CD4-positive, alpha-beta T cell treated with Interleukin-21 for 1 hour (primary cell): ENCODE measurements at regions not wholly inside any gene's neighbourhood (a gene's known extent, or its start where the extent isn't known, plus 50 kb on each side); places are given as distances from the start of the nearest gene placed in this dataset.

Source experiments
- DNase-seq: peaks from one replicate; pipeline ENCODE4 v3.0.0-alpha.2; 2020

DNA sequence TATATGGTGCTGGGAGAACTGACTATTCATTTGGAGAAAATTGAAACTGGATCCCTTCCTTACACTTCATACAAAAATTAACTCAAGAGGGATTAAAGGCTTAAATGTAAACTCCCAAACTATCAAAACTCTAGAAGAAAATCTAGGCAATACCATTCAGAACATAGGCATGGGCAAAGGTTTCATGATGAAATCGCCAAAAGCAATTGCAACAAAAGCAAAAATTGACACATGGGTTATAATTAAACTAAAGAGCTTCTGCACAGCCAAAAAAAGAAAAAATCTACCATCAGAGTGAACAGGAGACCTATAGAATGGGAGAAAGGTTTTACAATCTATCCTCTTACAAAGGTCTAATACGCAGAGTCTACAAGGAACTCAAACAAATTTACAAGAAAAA, 851.3 kb upstream of the MAN1A1 start:
- DNase-seq, result no peak

DNA sequence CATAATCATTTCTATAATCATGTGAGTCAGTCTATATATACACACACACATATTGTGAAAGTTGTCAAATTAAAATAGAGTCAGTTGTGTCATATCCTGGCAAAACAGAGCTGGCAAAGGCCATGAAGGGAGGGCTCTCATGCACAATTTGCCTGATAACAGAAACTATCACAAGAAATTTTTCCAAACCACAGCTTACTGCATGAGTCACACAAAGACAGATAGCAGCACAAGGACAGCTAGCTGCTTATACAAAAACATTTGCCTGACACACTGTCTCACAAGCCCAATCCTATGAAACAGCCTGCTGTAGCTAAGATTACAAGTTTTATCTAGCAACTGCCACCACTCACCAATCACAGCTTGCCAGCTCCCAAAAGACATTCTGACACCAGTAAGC, 848.5 kb upstream of the MAN1A1 start:
- DNase-seq, result no peak

DNA sequence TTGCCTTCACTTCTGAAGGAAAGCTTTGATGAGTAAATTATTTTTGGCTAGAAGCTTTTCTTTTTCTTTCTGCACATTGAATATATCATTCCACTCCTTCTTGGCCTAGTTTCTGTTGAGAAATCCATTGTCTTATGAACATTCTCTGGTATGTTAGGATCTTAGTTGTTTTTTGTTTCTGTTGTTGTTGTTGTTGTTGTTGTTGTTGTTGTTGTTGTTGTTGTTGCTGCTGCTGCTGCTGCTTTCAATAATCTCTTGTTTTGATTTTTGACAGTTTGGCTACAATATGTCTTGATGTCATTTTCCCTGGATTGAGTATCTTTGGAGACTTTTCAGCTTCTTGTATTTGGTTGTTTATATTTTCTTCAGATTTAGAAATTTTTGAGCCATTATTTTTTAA, 836.5 kb upstream of the MAN1A1 start:
- DNase-seq, result no peak

DNA sequence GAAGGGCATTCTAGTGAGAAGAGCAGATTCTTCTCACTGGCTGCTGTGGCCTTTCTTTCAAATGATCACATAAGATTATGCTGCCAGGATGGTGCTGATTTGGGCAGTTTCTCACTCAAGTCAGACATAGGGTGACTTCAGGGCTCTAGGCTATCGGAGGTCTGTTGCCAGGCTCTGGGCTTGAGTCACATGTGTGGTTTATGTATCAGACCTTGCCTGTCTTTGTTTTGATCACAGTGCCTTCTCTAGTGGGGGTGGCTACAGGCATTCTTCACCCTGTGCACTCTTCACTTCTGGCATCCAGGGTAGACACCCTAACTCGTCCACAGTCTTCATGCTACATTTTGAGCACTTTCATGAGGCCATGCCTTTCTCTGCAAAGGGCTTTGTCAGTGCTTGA, 823.7 kb upstream of the MAN1A1 start:
- DNase-seq, result no peak

DNA sequence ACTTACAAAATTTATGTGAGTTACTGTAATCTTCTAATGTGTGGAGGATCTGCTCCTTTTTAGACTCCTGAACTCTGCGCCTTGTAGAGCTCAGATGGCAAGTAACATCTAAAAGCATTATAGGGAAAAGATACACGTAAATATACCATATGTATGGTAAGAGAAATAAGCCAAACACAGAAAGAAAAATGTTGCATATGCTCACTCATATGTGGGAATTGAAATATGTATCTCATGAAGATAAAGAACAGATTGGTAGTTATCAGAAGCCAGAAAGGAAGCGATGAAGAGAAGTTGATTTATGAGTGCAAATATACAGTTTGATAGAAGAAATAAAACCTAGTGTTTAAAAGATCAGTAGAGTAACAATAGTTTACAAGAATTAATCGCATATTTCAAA, 815.0 kb upstream of the MAN1A1 start:
- no peak for DNase-seq

DNA sequence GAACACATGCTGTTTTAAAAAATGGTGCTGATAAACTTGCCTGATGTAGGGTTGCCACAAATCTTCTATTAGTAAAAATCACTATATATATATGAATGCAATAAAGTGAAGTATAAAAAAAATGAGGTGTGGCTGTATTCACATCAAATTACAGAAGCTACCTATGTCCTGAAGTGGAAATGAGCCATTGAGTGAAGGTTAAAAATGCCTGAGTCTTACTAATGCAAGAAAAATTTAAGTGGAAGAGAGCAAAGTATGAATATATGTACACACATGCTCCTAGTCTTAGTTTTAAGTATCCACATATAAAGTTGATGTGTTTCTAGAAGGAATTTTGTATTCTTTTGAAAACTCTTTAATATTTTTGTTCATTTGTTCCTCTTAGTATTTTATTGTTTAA, 808.3 kb upstream of the MAN1A1 start:
- no peak for DNase-seq

DNA sequence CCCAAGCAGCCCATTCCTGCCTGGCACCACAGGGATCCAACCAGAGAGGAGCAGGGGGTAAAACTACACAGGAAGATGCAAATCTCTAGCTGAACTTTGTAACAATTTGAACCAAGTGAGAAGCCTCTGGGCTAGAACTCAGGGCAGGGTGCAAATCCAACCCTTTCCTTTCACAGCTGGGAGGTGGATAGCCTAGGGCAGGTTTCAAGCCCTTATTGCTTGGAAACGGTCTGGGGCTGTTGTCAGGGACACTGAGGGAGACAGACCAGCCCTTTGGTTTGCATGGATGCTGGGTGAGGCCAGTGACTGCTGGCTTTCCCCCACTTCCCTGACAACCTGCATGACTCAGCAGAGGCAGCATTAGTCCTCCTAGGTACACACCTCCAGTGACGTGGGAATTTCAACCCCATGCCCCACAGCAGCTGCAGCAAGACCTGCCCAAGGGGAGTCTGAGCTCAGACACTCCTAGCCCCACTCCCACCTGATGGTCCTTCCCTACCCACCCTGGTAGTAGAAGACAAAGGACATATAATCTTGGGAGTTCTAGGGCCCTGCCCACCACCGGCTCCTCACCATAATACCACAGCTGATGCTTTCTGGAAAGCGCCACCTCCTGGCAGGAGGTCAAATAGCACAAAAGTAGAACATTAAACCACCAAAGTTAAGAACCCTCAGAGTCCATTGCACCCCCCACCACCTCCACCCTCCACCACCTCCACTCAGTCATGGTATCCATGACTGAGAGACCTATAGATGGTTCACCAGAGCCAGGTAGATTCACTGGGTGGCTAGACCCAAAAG, 797.7 kb upstream of the MAN1A1 start:
- DNase-seq, result no peak

DNA sequence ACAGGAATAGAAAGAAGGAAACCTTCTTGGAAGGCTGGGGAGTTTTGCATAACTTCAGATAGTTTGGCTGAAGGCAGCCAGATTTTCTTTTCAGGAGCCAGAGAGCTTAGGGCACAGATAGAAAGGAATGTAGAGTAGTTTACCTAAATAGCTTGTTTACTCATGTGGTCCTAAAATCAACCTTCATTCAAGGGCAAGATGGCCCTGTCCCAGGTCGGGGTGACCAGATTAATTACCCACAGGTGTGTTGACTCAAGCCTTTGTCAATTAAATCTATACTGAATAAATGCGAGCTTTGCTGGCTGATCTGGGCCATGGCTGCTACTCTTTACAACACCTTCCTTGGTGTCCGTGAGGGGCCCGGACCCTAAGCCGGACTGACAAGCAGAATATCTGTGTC, 792.0 kb upstream of the MAN1A1 start:
- no peak for DNase-seq

DNA sequence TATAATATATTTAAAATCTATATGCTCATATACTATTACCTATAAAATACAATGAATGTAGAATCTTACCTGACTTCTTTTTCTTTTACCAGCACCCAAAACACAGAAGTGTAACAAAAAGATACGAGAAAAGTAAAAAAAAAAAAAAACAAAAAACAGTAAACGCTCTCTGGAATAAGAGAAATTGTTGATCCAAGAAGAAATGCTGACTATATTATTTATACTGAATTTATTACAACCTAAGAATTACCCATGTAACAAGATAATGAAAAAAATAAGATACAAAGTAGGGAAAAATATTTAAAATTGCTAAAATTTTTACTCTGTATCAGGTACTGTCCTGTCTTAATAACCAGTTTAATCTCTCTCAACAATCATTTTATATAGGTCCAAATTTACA, 787.9 kb upstream of the MAN1A1 start:
- no peak for DNase-seq

DNA sequence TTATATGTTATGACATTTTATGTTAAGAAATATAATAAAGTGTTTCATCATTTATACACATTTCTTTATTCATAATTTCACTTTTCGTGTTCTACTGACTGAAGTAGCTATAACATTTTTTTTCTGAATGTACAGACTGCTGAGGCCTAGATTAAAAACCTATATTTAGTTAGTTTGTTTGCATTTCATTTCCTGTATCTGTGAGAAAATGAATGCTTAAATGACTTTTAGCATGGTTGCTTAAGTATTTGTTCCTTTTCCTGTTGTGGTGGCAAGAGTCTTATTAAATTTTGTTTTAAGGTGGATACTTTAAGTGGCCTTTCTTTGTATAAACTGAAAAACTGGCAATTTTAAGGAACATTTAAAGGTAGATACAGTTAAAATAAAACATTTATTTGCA, 779.7 kb upstream of the MAN1A1 start:
- DNase-seq, result no peak

DNA sequence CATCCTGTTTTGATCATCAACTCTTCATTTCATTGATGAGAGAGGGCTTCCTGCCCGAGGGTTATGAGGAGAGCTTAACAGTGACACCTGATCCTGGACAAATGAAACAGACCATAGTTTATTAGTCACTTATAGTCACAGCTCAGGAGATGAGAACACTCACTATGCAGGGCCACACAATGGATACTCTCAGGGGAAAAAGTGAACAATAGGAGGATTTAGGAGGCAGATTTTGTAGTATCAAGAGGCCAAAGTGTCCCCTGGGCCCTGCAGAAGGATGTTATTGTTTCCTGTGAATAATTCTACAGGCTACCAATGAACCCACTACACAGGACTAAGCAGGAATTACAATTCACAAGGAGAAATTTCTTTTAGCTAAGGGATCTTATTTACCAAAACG, 772.8 kb upstream of the MAN1A1 start:
- DNase-seq, result no peak

DNA sequence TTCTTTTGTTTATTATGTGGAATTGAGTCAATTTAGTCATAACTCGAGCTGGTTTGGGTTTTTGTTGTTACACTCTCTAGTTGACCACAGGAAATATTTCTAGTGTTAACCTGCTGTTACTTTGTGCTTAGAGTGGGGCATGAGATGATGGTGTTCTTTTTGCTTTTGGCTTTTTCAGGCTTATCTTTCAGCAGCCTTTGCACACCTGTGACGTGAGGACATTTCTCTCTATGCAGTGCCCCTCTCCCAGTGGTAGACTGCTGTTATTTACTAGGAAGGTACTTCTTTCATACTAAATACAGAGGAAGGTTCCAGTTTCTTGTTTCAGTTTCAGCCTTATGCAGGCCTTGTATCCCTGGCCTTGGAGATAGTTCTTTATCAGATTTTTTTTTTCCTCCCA, 766.8 kb upstream of the MAN1A1 start:
- DNase-seq, result no peak

DNA sequence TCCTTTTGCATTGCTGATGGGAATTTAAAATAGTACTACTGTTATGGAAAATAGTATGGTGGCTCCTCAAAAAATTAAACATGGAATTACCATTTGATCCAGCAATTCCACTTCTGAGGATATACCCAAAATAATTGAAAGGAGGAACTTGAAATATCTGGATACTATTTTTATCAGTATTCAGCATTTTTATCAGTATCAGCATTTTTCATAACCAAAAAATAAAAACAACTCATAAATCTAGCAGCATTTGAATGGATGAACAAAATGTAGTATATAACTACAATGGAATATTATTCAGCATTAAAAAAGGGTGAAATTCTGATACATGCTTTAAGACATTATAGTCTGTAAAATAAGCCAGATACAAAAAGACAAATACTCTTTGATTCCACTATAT, 763.4 kb upstream of the MAN1A1 start:
- DNase-seq, result no peak

DNA sequence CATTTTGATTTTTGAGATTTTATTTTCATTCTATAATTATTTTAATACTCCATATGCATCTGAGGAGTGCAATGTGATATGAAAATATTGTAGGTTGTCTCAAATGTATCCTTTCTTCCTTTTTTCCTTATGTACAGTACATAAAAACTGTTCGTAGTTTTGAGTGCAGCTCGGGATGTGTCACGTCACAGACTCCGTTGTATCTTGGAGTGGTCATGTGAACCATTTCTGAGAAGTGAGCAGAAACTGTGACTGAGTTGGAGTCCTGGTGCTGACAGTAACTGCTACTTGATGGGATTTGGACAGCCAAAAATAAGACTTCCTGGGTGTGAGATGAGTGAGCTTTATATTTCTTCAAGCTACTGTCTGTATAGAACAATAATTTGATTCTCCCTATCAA, 761.4 kb upstream of the MAN1A1 start:
- DNase-seq, result no peak

DNA sequence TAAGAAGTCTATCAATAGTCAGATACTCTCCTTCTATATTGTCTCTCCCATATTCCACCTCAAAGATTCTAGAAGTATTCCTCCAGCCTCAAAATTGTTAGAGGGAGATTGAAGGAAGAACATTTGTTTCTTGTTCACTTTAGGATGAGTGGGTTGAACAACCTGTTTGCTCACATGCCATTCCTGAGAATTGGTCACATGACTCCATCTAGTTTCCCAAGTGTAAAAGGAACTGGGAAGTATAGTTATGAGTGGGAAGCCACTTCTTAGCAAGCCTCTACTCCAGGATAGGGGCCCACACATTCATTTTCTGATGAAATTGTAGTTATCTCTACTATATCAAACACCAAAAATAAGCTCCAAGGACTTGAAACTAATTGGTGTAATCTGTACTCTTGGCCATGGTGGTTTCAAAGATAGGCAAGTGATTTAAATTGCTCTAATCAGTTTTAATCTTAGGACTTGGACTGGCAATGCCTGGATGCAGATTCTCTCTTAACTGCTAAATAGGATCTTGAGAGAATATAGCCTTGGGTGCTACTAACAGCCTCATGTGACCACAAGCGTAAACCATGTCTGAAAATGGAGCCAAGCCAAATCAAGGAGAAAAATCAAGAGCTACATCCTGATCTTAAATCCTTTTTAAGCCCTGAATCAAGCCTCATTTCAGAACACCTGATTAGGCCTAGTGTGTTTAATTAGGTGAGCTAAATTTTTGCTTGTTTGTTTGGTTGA, 758.7 kb upstream of the MAN1A1 start:
- DNase-seq, result no peak

DNA sequence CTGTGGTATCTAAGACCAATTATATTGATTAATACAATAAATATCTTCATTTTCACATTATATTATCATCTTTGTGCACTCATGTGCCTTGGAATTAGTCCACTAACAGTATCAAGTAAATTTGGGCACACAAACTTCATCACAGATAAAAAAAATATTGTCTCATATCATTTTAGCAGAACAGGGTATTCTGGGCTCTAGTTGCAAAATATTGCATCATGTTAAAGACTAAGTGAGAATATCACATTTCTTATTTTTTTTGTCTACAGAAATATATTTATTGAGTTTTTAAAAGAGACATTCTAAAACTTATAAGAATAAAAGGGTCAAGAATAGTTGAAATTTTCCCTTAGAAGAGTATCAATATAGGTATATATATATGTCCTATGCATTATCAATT, 754.1 kb upstream of the MAN1A1 start:
- no peak for DNase-seq

DNA sequence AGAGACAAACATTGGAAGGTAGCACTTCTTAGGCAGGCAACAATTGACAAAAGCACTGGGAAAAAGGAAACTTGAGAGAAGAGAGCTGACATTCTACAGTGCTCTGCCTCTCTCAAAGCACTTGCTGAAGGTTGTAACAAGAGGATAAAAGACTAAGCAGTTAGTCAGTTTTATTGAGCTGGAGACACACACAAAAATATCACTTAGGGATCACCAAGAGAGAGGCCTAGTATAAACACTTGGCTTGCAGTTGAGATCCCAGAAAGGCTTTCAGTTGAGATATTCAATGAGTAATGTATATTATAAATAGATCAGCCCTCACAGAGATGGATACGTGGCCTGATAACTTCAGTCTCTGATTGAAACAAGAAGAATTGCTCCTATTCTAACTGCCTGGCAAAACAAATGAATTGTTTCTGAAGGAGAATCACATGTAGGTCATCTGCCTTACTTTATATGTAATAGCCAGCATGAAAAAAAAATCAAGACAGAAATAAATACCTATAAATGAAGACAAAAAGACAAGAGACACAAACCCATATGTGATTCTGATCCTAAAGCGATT, 747.2 kb upstream of the MAN1A1 start:
- no peak for DNase-seq

DNA sequence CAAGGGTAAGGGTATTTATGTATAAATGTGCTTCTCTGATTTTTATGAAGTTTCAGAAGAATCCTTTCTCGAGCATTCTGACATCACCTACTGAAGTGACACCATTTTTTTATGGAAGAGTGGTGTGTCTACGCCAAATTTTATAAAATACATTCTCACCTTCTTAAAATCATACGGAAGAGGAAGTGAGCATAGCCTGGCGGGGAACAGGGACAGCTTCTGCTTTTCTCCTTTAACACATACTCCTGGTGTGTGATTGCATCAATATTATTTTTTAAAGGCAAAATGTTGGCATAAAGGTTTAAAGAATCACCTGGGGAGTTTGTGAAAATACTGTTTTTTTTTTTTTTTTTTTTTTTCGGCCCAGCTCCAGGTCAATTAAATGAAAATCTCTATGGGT, 733.6 kb upstream of the MAN1A1 start:
- DNase-seq, result no peak

DNA sequence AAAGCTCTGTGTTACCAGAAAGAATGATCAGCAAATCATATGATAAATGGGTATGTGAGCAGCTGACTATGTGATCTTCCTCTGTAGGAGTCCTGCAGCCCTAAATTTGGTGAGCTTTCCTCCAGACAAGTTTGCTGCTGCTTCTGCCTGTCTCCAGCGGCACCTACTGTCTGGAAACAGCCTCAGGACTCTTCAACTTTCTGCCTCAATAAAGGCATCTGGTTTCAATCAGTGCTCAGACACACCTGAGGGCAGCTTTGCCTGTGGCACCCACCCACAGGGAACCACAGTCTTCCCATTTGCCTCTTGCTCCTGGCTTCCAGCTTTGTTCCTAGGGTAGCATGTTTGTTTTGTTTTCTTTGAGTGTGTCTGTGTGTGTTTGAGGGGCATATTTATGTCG, 727.9 kb upstream of the MAN1A1 start:
- DNase-seq, result no peak

DNA sequence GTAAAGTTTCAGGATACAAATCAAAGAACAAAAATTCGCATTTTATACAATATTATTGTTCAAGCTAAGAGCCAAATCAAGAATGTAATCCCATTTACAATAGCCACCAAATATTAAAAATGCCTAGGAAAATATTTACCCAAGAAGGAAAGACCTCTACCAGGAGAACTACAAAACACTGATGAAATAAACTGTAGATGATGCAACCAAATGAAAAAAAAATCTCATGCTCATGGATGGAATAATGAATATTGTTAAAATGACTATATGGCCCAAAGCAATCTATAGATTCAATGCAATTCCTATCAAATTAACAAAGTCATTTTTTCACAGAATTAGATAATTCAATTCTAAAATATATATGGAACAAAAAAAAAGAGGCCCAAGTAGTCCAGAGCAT, 708.8 kb upstream of the MAN1A1 start:
- no peak for DNase-seq

DNA sequence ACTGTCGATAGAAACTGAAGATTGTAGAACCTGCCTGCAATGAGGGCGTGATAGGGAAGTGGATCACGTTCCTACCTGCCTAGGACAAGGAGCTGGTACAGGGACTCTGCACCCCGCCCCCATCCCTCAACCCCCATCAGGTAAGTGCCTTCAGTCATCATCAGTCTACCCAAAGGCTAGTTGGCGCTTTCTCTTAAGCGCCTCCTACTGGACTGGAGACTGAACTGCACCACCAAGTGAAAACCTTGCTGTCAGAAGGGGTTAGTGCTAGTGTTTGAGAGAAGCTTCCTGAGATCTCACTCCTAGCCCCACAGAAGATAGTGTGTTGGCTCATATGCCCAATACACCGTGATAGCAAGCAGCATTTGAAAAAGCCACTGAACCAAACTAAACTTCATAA, 706.5 kb upstream of the MAN1A1 start:
- peak; percentile 19 for DNase-seq

DNA sequence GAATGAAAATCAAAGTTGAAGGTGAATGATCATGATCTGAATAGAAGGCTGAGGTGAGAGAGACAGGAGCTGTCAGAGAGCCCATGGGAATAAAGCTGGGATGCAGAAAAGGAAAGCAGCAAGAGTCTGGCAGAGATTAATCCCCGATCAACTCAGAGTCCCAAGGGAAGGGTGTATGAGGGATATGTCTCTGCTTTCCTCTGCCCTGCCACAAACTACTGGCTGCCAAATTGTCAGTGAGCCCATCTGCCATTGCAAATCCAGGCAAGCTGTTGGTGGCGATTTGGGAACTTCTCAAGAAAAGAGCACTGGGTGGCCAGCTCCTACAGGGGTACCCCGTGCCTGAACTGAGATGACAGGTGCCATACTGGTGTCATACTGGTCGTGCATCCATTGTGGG, 705.5 kb upstream of the MAN1A1 start:
- DNase-seq, result no peak

DNA sequence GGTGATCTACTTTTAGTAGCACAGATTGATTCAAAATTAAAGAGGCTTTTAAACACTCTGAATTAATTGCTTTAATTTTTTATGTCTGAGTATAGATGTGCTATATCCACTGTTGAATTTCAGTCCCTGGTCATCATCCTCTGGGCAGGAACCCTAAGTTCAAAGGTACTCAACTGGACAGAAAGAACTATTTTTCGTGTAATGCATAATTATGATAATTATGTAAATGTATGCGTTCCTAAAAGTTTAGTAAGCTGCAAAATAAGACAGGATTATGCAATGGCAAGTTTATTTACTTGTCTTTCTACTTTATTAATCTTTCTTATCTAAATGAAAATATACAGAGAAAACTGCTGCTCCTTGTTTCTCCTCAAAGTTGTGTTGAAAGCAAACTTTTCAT, 690.1 kb upstream of the MAN1A1 start:
- no peak for DNase-seq

DNA sequence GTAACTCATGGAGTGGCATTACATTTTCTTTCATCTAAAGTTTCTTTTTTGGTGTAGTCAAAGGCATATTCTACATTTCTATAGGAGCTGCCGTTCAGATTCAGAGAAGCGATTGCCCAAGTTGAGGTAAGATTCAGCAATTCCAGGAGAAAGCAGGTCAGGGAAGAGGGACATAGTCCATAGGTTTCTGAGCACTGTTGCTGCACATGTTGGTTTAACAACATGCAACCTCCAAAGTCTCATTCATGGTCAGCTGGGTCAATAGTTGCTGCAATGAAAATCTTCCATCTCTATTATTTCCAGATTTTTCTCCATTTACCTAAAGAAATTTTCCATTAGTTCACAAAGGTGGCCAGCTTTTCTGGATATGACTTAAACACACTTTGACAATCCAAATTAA, 682.3 kb upstream of the MAN1A1 start:
- no peak for DNase-seq

DNA sequence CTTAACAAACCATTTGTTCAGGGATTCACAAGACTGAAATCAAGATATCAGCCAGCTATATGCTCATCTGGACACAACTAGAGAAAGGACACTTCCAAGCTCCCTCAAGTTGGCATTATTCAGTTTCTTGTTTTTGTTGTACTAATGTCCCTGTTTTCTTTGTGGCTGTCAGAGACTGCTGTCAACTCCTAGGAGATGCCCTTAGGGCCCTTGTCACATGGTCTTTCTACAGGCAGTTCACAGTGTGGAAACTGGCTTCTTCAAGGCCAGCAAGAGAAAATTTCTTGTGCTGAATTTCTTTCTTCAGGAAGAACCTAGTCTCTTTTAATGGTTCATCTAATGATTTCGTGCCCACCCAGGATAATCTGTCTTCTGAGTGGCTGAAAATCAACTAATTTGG, 677.2 kb upstream of the MAN1A1 start:
- DNase-seq, result no peak
